ENCODE measurements at regions not wholly inside any gene's neighbourhood (a gene's known extent, or its start where the extent isn't known, plus 50 kb on each side); places are given as distances from the start of the nearest gene placed in this dataset.
"Not testable (repeated sequence)": the region's sequence is repeated elsewhere in the genome, so short reads cannot be mapped to it uniquely, and the experiment has no call there.

DNA sequence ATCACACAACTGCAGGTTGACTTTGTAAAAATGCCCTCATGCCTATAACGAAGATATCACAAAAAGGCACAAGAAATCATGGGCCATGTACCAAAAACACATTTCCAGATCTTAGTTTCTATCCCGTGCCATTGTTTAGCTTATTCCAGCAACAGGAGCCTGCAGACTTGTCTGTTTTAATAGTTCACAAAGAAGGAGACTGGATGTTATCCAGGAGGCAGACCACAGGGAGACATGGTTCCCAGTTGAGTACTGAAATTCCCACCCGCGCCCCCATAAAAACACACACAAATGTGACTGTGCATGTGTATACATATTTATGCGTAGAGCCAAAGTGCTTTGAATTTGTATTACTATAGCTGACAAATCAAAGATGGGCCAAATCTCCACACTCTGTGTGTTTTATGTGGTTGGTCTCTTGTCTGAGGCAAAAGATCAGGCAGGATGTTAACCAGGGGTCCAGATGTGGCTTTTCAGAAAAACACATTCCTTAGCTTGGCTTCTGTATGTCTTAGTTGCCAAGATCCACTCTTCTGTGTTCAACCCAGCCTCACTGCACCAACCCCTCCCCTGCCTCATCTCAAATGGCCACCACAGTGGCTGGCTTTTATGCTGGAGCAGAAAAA is 469.2 kb upstream of the DIPK2B start:
- DNase-seq (ENCODE audit: low spot score): no peak

DNA sequence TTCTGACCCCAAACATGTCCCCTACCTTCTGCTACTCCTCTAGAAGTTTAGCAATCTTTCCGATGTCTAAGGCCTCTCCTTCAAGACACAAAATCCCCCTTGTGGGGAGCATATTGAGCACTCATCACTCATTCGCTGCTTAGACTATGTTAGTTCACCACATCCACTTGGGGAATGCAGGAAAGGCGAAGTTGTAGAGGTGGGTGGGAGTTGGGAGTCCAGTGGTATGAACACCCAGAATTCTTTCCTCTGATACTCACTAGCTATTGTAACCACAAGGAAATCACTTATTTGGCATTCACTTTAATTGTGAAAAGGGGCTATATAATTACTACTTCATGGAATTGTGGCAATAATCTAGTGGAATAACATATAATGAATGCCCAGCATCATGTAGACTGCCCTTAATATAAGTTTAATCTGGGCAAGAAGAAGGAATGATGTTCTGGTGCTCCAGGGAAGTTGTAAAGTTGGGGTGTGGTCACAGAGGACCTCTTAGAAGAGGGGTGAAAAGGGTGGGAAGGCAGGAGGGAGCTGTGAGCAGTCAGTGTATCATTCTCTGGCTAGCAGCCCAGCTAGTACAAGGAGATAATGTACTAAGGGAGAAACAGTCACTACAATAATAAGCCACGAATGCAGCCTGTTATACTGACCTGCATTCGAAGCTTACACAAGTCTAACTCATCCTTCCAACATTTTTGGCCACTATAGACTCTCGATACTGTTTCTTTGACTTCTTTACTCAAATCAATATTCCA is 468.2 kb upstream of the DIPK2B start:
- DNase-seq (ENCODE audit: low spot score): no peak

DNA sequence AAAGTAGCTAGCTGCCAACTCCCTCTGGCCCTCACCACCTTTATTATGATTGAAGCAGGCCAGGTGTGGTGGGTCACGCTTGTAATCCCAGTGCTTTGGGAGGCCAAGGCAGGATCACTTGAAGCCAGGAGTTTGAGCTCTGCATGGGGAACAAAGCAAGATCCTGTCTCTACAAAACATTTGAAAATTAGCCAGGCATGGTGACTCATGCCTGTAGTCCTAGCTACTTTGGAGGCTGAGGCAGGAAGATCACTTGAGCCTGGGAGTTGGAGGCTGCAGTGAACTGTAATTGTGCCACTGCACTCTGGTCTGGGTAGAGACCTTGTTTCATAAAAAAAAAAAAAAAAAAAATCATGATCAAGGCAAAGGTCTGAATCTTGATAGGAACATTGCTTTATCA is 467.0 kb upstream of the DIPK2B start:
- DNase-seq (ENCODE audit: low spot score): no peak

DNA sequence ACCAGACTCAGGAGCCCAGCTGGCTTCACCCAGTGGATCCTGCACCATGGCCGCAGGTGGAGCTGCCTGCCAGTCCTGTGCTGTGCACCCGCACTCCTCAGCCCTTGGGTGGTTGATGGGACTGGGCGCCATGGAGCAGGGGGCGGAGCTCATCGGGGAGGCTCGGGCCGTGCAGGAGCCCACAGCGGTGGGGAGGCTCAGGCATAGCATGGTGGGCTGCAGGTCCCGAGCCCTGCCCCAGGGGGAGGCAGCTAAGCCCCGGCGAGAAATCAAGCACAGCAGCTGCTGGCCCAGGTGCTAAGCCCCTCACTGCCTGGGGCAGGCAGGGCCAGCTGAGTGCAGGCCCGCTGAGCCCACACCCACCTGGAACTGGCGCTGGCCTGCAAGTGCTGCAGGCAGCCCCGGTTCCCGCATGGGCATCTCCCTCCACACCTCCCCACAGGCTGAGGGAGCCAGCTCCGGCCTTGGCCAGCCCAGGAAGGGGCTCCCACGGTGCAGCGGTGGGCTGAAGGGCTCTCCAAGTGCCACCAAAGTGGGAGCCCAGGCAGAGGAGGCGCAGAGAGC is 464.1 kb upstream of the DIPK2B start:
- DNase-seq (ENCODE audit: low spot score): no peak

DNA sequence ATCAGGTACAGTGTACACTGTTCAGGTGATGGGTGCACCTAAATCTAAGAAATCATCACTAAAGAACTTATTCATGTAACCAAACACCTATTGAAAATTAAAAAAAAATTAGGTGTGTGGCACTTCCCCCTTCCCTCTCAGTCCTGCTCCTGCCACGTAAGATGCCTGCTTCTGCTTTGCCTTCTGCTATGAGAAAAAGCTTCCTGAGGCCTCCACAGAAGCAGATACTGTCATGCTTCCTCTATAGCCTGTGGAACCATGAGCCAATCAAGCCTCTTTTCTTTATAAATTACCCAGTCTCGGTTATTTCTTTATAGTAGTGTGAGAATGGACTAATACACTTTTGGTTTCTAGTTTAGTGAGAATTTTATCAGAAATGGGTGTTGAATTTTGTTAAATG is 459.8 kb upstream of the DIPK2B start:
- no peak for DNase-seq (ENCODE audit: low spot score)

DNA sequence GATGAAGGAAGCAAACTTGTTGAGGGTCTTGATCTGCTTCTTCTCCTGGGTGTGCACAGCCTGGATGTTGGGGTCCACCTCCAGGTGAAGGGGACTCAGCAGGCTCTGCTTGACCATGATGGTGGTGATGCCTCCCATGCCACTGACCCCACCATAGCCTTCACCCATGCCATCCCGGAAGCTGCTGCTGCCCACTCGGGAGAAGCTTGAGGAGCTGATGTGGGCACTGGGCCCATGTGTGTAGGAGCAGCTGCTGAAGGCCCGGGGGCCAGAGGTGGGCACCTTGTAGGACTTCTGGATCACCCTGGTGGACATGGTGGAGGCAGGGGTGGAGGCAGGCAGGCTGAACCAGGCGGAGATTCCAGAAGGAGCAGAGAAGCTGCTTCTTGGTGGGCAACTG is 432.7 kb upstream of the DIPK2B start:
- DNase-seq (ENCODE audit: low spot score): no peak

DNA sequence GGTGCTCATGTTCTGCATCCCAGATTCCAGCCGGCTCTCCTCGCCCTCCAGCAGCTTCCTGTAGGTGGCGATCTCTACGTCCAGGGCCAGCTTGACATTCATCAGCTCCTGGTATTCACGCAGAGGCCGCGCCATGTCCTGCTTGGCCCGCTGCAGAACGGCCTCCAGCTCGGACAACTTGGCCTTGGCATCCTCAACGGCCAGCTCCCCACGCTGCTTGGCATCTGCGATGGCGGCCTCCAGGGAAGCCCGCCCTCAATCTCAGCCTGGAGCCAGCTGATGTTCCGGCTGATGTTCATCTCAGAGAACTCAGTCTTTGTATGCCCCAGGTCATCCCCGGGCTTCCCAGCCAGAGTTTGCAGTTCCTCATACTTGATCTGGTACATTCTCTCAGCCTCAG is 431.8 kb upstream of the DIPK2B start:
- DNase-seq (ENCODE audit: low spot score): no peak

DNA sequence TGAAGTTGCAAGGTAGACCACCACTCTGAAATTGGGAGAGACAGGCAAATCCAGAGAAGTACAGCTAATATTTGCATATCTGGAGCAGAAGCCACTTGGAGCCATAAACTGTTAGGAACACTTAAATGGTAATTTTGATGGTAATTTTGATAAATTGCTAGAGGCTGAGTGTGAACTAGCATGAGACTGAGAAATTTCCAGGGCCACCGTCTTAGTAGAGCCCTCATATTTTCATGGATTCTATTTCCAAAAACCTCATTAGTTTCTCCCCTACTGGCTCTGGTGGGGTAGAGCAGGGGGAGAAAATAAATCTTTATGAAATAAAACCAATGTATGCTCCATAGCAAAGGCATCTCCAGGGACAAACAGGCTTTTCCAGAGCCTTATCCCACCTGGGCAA is 429.4 kb upstream of the DIPK2B start:
- DNase-seq (ENCODE audit: low spot score): no peak

DNA sequence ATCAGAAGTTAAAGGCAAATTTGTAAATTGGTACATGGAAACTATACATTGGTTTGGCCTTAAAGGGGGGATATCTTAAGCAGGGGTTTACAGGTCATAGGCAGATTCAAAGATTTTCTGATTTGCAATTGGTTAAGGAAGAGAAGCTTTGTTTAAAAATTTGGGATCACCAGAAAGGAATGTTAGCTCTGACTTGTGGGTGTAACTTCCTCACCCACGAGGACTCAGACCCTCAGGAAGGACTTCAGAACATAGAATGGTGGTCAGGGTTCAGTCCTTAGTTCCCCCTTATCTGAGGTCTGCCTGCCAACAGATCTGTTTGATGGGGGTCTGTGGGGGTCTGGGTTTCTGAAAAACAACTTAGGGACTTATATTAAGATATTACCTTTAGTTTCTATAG is 427.4 kb upstream of the DIPK2B start:
- no peak for DNase-seq (ENCODE audit: low spot score)

DNA sequence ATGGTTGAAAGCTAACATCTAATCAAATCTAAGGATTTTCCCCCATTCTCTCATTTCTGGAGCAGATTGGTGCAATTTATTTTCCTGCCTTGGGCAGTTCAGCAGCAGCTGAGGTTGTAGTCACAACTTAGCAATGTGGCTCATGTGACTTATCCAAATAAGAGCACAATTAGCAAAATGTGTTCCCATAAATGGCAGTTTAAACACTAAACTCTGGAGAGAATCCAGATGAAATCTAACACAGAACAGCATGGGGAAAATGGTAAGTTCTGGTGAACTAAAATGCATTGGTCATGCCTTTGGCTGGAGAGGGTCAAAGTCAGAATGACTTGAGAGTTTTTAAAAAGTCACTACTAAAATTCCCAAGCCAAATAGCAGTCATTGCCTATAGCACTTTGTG is 422.6 kb upstream of the DIPK2B start:
- DNase-seq (ENCODE audit: low spot score): no peak

DNA sequence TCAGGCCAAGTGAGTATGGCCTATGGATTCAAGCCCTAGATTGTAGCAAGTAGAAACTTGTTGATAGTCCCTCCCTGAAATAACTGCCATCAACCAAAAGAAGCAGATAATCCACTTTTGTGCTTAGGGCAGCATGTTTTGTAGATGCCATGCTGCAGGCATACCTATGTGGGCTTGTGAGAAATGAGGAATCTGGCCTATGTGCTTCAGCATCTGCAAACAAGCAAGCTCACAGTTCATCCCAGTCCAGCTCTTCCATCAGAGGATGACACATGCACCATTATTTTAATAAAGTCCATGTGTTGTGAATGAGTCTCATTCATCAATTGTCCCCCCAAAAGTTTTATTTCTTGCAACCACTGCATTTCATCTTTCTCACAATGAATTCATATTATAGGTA is 421.9 kb upstream of the DIPK2B start:
- no peak for DNase-seq (ENCODE audit: low spot score)

DNA sequence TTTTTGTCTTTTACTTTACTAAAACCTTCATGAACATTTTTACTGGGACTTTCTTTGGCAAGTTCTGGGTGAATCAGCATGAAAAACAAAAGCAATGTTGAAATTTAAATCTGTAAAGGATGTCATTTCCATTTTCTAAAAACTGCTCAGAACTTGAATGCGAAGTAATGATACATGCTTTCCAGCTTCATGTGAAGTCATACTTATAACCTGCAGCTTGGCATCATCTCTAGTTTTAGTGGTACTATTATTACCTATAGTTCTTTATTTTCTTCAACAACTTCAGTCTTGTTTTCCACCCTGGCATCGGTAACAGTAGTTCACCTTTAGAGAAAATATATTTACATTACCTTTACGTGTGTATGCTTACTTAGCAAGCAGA is 421.4 kb upstream of the DIPK2B start:
- DNase-seq (ENCODE audit: low spot score): no peak

DNA sequence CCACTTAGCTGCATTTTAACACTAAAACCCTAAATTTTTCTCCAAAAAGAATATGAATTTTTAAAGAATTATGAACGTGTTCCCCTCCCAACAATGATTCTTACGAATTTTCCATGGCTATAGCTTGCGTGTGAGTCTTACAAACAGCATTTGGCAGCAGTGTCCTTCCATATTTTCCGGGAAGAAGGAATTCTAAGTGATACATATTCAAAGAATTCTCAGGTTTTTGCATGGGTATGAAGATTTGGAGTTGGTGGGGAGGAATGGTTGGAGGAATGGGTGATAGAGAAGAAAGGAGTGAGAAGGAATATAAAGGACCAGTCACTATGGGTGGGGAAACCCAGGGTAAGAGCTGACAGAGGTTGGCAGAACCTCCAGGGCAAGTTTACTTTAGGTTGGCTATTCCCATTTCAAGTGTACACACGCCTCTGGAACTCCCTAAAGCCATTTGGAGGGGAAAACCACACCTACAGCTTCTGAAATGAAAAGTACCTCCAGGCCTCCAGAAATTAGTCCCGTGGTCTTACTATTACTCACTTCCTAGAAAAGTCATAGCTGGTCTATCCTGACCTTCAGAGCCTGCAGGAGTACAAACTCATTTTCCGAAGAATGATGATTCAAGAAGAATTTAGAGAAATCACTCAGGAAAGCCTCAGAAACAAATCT is 420.8 kb upstream of the DIPK2B start:
- DNase-seq (ENCODE audit: low spot score): no peak

DNA sequence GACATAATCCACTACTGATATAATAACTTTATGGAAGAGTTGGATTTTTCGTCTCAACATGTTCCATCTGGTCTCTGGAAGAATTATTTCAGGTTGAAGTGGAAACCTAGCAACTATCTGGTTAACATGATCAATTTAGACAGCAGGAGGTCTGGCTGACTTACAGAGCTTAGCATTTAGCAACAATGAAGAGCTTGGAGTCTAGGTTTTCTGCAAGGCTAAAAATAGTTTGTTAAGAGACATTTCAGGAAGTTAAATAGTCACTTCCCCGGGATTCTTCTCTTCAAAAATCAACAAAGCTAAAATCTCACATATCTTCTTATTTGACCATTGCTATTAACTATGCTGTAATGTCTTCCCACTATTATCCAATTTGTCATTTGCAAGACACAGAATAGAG is 418.6 kb upstream of the DIPK2B start:
- DNase-seq (ENCODE audit: low spot score): no peak

DNA sequence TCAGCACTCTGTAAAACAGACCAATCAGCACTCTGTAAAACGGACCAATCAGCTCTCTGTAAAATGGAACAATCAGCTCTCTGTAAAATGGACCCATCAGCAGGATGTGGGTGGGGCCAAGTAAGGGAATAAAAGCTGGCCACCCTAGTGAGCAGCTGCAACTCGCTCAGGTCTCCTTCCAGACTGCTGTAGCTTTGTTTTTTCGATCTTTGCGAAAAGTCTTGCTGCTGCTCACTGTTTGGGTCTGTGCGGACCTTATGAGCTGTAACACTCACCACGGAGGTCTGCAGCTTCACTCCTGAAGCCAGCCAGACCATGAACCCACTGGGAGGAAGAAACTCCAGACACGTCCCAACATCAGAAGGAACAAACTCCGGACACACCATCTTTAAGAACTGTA is 414.9 kb upstream of the DIPK2B start:
- not testable (repeated sequence) for DNase-seq (ENCODE audit: low spot score)

DNA sequence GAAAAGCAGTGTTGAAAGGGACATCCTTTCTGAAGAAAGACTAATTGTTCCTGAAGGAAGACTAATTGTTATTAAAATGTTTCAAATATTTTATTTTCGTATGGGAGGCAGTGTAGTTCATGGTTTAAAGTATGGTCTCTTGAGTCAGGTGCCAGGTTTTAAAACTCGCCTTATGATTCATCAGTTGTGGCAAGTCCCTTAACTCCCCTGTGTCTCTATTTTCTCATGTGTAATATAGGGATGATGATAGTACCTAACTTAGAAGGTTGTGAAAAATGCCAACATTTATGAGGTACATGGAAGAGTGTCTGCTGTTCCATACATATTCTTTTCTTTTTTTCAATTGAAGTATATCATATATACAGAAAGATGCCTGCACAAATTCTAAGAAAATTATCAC is 414.2 kb upstream of the DIPK2B start:
- no peak for DNase-seq (ENCODE audit: low spot score)

DNA sequence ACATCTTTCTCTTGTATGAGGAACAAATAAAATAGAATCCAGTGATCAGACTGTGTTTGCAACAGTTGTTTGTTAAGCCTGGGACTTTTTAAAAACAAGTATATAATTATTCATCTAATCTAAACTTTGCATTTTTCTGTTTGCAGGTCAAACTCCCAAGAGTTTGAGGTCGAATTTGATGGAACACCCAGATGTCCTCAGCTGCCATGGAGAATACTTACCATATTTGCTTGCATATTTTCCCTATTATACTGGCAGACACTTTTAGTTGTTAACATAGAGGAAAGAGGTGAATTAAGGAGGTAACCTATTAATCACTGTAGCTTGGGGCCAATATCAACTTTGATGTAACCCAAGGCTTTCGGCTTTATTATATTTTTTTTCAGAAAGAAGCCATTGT is 401.5 kb upstream of the DIPK2B start:
- no peak for DNase-seq (ENCODE audit: low spot score)

DNA sequence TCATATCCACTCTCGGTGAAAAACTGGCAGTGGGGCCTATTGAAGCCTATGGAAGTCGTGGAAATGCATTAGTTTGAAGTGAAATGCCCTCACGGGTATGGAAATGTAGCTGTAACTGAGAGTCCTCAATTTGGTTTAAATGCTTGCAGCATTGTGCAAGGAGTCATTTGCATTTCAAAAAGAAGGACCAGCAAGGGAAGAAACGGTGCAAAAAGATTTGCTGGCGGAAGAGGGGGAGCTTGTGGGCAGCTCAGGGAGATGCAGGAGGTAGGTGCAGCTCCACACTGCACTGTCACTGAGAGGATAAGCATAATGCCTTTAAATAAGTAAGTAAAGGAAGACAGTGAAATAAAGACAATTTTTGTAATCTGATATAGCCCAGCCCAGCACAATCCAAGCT is 400.4 kb upstream of the DIPK2B start:
- no peak for DNase-seq (ENCODE audit: low spot score)

DNA sequence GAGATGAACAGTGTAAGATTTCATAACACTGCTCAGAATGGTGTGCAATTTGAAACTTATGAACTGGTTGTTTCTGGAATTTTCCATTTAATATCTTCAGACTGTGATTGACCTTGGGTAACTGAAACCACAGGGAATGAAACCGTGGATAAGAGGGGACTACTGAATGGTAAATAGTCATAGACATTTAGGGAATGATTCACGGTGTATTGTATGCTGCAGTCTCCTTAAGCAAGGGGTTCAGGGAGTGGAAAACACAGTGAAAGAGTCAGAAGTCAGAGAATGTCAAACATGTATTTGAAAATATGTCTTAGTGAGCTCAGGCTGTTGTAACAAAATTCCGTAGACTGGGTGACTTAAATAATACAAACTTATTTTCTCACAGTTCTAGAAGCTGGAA is 398.2 kb upstream of the DIPK2B start:
- no peak for DNase-seq (ENCODE audit: low spot score)

DNA sequence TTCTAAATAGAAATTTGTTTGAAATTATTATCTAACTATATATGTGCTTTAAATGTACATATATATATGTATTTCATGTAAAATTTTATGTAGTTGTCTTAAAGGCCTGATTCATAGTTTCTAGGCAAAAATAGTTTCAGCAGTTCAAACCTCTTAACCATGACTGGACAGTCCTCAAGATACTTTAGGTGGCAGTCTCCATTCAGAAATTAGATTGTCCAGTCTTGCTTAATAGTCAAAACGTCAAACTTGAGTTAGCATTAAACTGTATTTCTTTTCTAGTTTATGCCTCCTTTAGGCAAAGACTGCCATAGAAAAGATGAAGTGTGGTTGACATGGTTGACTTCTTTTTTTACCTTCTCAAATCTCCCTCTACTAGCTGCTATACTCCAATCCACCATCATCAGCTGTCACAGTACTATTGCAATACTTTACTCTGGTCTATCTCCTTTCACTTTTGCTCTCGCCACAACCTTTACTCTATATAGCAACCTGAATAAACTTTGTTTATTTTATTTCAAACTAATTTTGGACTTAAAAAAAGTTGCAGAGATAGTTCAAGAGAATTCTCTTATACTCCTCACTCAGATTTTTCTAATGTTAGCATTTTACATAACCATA is 395.6 kb upstream of the DIPK2B start:
- no peak for DNase-seq (ENCODE audit: low spot score)

DNA sequence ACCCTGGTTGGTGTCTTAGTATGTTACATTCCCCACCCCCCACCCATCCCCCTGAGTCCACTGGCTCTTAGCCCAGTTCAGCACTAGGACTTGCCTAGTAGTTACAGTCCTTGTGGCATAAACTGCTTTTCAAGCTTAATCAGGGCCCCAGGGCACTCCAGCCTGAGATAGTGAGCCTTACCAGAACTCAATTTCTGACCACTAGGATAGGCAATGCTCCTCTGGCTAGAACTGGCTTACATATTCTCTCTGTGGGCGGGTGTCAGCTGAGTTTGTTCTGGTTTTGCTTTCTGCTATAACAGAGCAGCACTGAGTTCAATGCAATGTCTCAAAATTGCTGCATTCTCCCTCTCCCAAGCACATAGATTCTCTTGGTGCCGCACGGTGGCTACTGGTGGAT is 391.4 kb upstream of the DIPK2B start:
- no peak for DNase-seq (ENCODE audit: low spot score)

DNA sequence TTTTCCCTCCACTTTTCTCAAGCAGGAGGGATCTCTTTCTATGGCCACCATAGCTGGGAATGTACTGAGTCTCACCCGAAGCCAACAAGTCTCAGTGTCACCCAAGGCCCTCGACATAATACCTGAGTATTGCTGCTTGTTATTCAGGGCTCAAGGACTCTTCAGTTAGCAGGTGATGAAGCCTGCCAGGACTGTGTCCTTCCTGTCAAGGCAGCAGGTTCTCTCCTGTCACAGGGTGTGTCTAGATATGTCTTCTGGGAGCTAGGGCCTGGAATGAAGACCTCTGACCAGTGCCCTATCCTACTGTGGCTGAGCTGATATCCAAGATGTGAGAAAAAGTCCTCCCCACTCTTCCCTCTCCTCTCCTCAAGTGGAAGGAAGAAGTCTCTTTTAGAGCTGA is 391.0 kb upstream of the DIPK2B start:
- DNase-seq (ENCODE audit: low spot score): no peak

DNA sequence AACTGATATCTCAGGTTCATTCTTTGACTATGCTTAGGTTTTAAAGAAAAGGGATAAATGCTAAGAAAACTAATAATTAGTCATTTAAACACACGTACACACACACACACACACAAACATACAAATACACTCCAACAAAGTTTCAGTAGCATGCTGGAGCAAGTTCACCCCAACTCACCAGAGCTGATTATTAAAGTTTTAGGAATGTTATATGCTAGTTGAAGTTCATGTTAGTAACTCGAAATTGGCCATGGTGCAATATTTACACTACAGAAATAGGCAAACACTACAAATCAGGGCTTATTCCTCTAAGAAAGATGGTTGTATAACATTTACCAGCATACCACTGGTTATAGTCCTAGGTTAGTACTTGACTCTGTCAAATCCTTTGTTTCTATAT is 384.0 kb upstream of the DIPK2B start:
- no peak for DNase-seq (ENCODE audit: low spot score)

All from CD4-positive, alpha-beta T cell treated with Interleukin-6 at 100 ng/mL for 8 hours (primary cell).